ENCODE measurements at regions not wholly inside any gene's neighbourhood (a gene's known extent, or its start where the extent isn't known, plus 50 kb on each side); places are given as distances from the start of the nearest gene placed in this dataset.

GRCh38 chr1:5231541-5232315 lies 577.3 kb downstream of the AJAP1 start:
- DNase-seq (ENCODE audit: low spot score): no peak

GRCh38 chr1:5227114-5227513 lies 572.7 kb downstream of the AJAP1 start:
- no peak for DNase-seq (ENCODE audit: low spot score)

DNA sequence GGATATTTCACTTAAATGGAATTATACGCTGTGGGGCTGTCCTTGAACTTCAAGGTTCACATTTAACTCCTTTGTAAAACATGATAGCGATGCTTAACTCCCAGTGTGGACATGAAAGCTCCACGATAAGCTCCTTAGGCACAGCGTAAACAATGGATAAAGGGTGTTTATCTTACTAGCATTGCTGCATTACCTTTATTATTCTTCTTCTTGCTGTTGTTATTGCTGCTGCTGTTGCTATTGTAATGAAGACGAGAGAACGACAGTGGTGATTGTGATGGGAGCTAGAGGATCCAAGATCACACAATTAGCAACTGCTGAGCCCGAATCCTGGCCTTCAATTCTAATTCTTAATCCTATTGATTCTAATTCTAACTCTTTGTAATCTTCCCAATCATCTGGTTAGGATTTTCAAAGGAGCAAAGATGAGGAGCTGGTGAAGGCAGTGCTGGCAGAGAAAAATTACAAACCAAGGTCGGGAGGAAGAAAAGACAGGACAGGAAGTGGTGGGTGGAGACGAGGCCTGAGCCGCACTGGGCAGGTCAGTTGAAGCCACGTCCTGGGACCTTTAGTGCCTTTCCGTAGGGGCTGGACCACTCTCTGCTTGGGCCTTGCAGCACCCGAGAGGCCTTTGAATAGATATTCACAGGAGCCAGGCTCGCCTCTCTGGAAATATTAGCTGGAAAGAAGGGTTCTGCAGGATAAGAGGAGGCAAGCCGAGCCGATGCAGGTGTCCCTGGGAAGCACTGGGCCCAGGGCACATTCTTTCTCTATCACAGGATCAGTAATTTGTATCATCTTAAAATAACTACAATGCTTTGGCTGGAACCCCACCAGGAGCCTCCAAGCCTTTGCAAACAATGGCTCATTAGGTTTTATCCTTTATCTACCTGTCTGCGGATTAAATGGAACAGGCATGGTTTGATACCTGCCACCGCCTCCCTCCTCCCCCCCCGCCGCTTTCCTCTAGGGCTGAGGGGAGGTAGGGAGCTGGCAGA lies 571.6 kb downstream of the AJAP1 start:
- no peak for DNase-seq (ENCODE audit: low spot score)

DNA sequence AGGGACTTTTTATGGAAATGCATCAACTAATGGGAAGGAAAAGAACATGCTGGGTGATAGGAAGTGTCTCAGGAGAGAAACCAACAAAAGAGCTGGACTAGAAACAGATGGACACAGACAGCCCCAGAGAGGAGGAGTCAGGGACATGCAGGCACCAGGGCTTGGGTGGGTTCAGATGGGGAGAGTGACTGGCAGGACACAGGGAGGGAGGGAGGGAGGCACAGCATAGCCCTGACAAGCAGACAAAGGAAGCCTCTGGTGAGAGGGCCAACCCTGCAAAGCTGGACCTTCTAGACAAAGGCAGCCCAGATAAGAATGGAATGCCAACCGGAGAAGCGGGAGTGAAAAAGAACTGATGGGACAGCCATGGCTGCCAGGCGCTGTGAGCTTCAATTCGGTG lies 568.8 kb downstream of the AJAP1 start:
- peak; percentile 60 for DNase-seq (ENCODE audit: low spot score)

- DNase-seq (ENCODE audit: low spot score): no peak
Measured at GRCh38 chr1:5222626-5223025, 568.2 kb downstream of the AJAP1 start.

DNA sequence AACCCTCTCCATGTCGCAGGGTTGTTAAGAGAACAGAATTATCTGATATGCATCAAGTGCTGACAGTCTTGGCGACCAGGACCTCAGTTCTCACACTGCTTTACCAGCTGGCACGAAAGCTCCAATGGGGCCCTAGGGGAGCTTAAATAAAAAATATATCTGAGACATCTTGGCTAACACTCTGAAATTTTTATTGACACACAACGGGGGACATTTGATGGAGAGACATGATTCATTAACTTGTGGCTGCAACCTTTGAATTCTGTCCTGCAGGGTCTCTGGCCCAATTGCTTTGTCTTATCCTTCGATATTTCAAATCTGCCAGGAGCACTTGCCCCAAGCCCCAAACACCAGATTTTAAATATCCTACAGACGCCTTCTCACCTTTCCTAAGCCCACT lies 567.0 kb downstream of the AJAP1 start:
- no peak for DNase-seq (ENCODE audit: low spot score)

- no peak for DNase-seq (ENCODE audit: low spot score)
Measured at GRCh38 chr1:5220821-5221220, 566.4 kb downstream of the AJAP1 start.

GRCh38 chr1:5220421-5220820 lies 566.0 kb downstream of the AJAP1 start:
- no peak for DNase-seq (ENCODE audit: low spot score)

GRCh38 chr1:5200006-5200405 lies 545.6 kb downstream of the AJAP1 start:
- peak; percentile 75 for DNase-seq (ENCODE audit: low spot score)

GRCh38 chr1:5198328-5198727 lies 543.9 kb downstream of the AJAP1 start:
- DNase-seq (ENCODE audit: low spot score): no peak

GRCh38 chr1:5191470-5191869 lies 537.1 kb downstream of the AJAP1 start:
- DNase-seq (ENCODE audit: low spot score): no peak

DNA sequence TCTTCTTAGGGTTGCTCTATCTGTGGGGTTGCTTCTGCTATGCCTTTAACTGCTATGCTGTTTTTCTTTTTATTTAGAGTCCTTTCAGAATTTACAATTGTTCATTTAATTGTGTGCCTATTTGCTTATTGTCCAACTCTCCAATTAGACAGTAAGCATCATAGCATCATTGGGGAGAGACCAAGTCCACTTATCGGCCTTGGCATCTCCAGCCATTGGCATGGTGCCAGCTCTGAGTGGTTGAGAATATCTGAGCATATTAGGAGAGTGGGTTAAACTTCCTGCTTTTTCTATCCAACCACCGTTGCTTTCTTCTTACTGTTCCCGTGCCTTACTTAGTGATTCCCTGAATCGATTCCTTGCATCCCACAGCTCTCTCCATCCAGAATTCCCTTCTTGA lies 535.0 kb downstream of the AJAP1 start:
- no peak for DNase-seq (ENCODE audit: low spot score)

DNA sequence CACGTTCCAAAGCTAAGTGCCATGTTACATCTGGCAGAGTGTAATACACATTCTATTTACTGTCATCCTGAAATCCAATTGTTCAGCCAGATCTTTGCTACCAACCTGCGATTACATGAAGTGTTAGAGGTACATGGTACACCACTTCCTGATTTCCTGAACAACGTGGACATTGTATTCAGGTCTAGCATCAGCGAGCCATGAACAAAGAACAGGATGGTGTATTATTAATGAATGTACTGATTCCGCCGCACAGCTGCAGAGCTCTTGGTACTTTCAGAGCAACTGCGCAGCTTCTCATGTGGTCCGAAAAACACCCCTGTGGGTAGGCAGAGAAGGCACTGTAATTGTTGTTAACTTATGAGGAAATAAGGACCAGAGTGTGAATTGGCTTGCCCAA lies 511.4 kb downstream of the AJAP1 start:
- DNase-seq (ENCODE audit: low spot score): no peak

- DNase-seq (ENCODE audit: low spot score): no peak
Measured at GRCh38 chr1:5164158-5164557, 509.7 kb downstream of the AJAP1 start.

GRCh38 chr1:5161372-5161771 lies 507.0 kb downstream of the AJAP1 start:
- no peak for DNase-seq (ENCODE audit: low spot score)

DNA sequence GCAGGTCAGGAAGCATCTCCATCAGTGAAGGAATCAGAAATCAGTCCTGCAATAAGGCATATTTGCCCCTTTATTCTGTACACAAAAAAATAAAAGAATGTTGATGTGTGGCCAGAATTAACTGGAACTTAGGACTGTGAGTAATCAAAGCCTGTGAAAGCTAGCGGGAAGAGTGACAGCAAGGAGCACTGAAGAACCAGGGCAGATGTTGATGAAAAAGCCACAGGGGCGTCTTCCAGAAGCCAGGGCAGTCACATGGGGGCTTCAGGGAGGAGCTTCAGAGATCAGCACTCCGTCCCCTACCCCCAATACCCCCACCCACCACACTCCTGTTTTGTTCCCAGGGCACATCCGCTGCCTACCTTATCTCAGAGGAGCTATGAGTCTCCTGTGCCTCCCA lies 502.8 kb downstream of the AJAP1 start:
- no peak for DNase-seq (ENCODE audit: low spot score)

DNA sequence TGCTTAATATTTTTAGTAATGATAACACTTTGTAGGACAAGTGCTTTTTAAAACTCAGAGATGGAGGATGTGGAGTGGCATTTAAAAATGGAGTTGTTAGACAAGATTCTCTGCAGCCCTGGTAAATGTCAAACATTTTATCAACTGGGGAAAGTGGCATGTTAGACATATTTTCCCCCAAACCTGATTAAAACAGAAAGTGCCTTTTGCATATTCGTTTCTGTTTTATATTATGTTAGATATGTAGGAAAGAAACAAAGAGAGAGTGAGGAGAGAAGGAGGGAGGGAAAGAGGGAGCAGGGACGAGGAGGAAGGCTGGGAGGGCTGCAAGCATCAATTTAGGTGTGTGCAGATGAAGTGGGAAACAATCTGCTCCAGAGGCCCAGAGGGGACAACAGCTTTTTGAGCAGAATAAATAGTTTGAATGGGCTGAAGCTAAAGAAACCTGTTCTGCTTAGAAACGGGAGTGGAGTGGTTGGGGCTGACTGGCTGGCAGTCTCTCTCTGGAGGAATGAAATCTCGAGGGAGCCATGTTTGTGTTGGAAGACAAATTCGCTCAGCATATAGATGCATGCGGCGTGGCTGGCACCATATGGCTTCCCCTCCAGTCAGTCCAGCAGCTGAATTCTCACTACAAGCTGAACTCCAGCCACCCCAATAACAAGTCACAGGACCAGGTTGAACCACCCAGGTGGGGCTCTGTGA lies 502.2 kb downstream of the AJAP1 start:
- no peak for DNase-seq (ENCODE audit: low spot score)

- no peak for DNase-seq (ENCODE audit: low spot score)
Measured at GRCh38 chr1:5151511-5151910, 497.1 kb downstream of the AJAP1 start.

DNA sequence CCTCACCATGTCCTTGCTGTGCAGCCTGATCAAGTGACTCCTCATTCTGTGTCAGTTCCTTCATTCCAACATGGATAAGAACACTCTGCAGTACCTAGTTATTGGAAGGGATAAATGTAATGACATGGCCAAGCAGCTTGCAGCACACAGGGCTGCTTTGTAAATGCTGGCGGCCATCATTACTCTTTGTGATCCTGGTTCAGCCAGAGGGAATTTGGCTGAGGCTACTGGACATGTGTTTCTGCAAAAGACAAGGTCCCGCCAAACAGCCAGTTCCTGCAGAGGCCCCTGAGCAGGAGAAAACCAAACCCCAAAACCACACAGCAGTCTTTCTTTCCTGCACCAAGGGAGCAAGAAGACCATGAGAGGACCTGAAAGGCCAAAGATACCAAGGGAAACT lies 495.8 kb downstream of the AJAP1 start:
- no peak for DNase-seq (ENCODE audit: low spot score)

GRCh38 chr1:5147806-5148205 lies 493.4 kb downstream of the AJAP1 start:
- no peak for DNase-seq (ENCODE audit: low spot score)

GRCh38 chr1:5142389-5142788 lies 488.0 kb downstream of the AJAP1 start:
- DNase-seq (ENCODE audit: low spot score): no peak

GRCh38 chr1:5141750-5142149 lies 487.3 kb downstream of the AJAP1 start:
- no peak for DNase-seq (ENCODE audit: low spot score)

DNA sequence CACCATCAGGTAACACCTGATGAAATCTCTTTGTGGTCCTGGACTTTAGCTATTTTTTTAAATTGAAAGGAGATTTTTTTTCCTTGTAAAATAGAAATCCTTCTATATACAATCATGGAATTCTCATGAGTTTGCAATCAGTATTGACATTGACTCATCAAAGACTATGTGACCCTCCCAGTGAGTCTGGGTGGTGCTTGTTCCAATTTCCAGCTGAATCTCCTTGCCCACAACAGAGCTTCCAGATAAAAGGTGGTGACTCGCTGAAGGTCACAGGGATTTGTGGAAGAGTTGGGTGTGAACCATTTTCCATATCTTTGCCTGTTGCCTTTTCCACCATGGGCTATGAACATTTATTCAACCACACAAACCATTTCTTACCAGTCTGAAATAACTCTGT lies 486.6 kb downstream of the AJAP1 start:
- DNase-seq (ENCODE audit: low spot score): no peak
